Hepatocyte (in vitro differentiated cells): ENCODE measurements at regions not wholly inside any gene's neighbourhood (a gene's known extent, or its start where the extent isn't known, plus 50 kb on each side); places are given as distances from the start of the nearest gene placed in this dataset.

Experiments
- EZH2 ChIP-seq: fragments of 200-600 bp; sonication (generic); IDR thresholded peaks from 2 replicates; pipeline ENCODE4 v1.6.1; 2016; ENCODE audit warnings: antibody characterized with exemption, mild to moderate bottlenecking, borderline replicate concordance
- TF ChIP-seq, protein P1 (sequence below): fragments of 200-600 bp; sonication (generic); IDR thresholded peaks from 2 replicates; pipeline ENCODE4 v1.5.1; 2016; ENCODE audit warnings: antibody characterized with exemption, mild to moderate bottlenecking; ENCODE audit not compliant: poor library complexity

DNA sequence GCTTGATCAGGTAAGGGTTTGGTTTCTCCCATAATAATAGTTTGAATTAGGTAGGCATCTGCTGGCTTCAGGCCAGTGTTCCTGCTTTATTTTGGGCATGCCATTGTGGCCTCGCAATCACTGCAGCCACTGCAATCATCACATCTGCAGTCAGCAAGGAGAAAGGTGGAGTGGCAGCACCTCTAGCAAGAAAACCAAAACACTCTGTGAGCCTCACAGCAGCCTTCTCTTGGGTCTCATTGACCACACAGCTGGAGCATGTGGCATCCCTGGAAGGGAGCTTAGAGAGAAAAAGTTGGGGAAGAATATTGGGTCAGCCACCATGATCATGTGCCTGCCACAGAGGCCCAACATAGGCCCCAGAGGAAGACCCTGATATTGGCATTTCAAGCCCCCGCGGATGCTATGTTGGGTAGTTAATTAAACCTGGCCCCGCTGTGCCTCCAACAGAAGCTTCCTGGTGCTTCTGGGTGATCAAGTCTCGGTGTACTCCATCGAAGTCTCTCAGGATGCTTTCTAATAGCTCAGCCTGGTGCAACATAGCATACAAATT is 158.0 kb upstream of the UBE2E1 start:
- no peak for TF ChIP-seq EZH2
- TF ChIP-seq, protein P1, sequence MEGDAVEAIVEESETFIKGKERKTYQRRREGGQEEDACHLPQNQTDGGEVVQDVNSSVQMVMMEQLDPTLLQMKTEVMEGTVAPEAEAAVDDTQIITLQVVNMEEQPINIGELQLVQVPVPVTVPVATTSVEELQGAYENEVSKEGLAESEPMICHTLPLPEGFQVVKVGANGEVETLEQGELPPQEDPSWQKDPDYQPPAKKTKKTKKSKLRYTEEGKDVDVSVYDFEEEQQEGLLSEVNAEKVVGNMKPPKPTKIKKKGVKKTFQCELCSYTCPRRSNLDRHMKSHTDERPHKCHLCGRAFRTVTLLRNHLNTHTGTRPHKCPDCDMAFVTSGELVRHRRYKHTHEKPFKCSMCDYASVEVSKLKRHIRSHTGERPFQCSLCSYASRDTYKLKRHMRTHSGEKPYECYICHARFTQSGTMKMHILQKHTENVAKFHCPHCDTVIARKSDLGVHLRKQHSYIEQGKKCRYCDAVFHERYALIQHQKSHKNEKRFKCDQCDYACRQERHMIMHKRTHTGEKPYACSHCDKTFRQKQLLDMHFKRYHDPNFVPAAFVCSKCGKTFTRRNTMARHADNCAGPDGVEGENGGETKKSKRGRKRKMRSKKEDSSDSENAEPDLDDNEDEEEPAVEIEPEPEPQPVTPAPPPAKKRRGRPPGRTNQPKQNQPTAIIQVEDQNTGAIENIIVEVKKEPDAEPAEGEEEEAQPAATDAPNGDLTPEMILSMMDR: no peak
